Neural cell (in vitro differentiated cells): ENCODE measurements at regions not wholly inside any gene's neighbourhood (a gene's known extent, or its start where the extent isn't known, plus 50 kb on each side); places are given as distances from the start of the nearest gene placed in this dataset.

Experiments
- H2AFZ ChIP-seq: fragments of 200-600, 300-800 bp; sonication (generic), shearing (Covaris generic); 2 replicates; pipeline ENCODE4 v1.6.0; 2014; ENCODE audit warnings: low read depth, mild to moderate bottlenecking, antibody characterized with exemption, low read length, moderate library complexity
- H3F3A ChIP-seq: fragments of 200-600 bp; shearing (Covaris generic); 2 replicates; pipeline ENCODE4 v1.6.1; 2016; ENCODE audit warnings: mild to moderate bottlenecking, moderate library complexity, mixed read lengths, antibody characterized with exemption, low read length; ENCODE audit not compliant: insufficient read depth, poor library complexity, severe bottlenecking
- H3K27ac ChIP-seq: fragments of 200-600, 300-800 bp; sonication (generic), shearing (Covaris generic); 2 replicates; pipeline ENCODE4 v1.5.1; 2014; ENCODE audit warnings: mild to moderate bottlenecking, low read length, moderate library complexity
- H3K27me3 ChIP-seq: fragments of 300-800, 200-600 bp; sonication (generic), shearing (Covaris generic); 2 replicates; pipeline ENCODE4 v1.6.0; 2014; ENCODE audit warnings: mild to moderate bottlenecking, low read depth, low read length, moderate library complexity; ENCODE audit not compliant: insufficient read depth
- H3K36me3 ChIP-seq: fragments of 300-800, 200-600 bp; sonication (generic), shearing (Covaris generic); 2 replicates; pipeline ENCODE4 v1.5.1; 2014; ENCODE audit warnings: mild to moderate bottlenecking, antibody characterized with exemption, low read length, moderate library complexity; ENCODE audit not compliant: insufficient read depth
- H3K4me2 ChIP-seq: fragments of 300-800, 200-600 bp; sonication (generic), shearing (Covaris generic); 2 replicates; pipeline ENCODE4 v1.6.0; 2014; ENCODE audit warnings: mild to moderate bottlenecking, low read length
- H3K4me3 ChIP-seq: fragments of 300-800, 200-600 bp; sonication (generic), shearing (Covaris generic); 2 replicates; pipeline ENCODE4 v1.5.1; 2014; ENCODE audit warnings: mild to moderate bottlenecking, low read length, moderate library complexity
- H3K79me2 ChIP-seq: fragments of 200-600 bp; shearing (Covaris generic); replicated peaks from 2 replicates; pipeline ENCODE4 v1.6.0; 2014; ENCODE audit warnings: mild to moderate bottlenecking, low read length, moderate library complexity; ENCODE audit not compliant: insufficient read depth
- H3K9ac ChIP-seq: fragments of 300-800, 200-600 bp; sonication (generic), shearing (Covaris generic); 2 replicates; pipeline ENCODE4 v1.6.1; 2016; ENCODE audit warnings: mild to moderate bottlenecking, low read length, mixed read lengths
- H3K9me2 ChIP-seq: fragments of 200-600 bp; shearing (Covaris generic); 2 replicates; pipeline ENCODE4 v1.6.1; 2016; ENCODE audit warnings: mild to moderate bottlenecking, low read length, mixed read lengths; ENCODE audit not compliant: insufficient read depth
- H3K9me3 ChIP-seq: fragments of 200-600, 300-800 bp; sonication (generic), shearing (Covaris generic); 2 replicates; pipeline ENCODE4 v1.6.1; 2016; ENCODE audit warnings: mild to moderate bottlenecking, mixed run types, low read length, moderate library complexity, mixed read lengths
- H4K20me1 ChIP-seq: fragments of 200-600 bp; shearing (Covaris generic); 2 replicates; pipeline ENCODE4 v1.6.1; 2016; ENCODE audit warnings: mild to moderate bottlenecking, mixed run types; ENCODE audit not compliant: insufficient read depth
- CTCF ChIP-seq: fragments of 450-650 bp; IDR thresholded peaks from 2 replicates; pipeline ENCODE4 v1.5.1; 2014; ENCODE audit warnings: antibody characterized with exemption, mild to moderate bottlenecking, moderate library complexity; ENCODE audit not compliant: poor library complexity, severe bottlenecking
- EP300 ChIP-seq: fragments of 450-650 bp; conservative IDR thresholded peaks from 2 replicates; pipeline ENCODE4 v1.6.1; 2014; ENCODE audit warnings: antibody characterized with exemption, mild to moderate bottlenecking, moderate library complexity; ENCODE audit not compliant: poor library complexity, severe bottlenecking
- EZH2 ChIP-seq: fragments of 200-600, 300-800 bp; shearing (Covaris generic), sonication (generic); IDR thresholded peaks from 2 replicates; pipeline ENCODE4 v1.6.1; 2014; ENCODE audit warnings: antibody characterized with exemption, low read length, borderline replicate concordance, mild to moderate bottlenecking; ENCODE audit not compliant: insufficient read depth, poor library complexity, severe bottlenecking
- MXI1 ChIP-seq: fragments of 450-650 bp; conservative IDR thresholded peaks from 2 replicates; pipeline ENCODE4 v1.6.1; 2014; ENCODE audit warnings: antibody characterized with exemption, mild to moderate bottlenecking; ENCODE audit not compliant: poor library complexity, severe bottlenecking
- POLR2AphosphoS5 ChIP-seq: IDR thresholded peaks from 2 replicates; pipeline ENCODE4 v1.6.1; 2012
- RAD21 ChIP-seq: fragments of 450-650 bp; conservative IDR thresholded peaks from 2 replicates; pipeline ENCODE4 v1.6.1; 2014; ENCODE audit warnings: antibody characterized with exemption, mild to moderate bottlenecking, moderate library complexity
- SMC3 ChIP-seq: fragments of 450-650 bp; conservative IDR thresholded peaks from 2 replicates; pipeline ENCODE4 v1.6.1; 2014; ENCODE audit warnings: antibody characterized with exemption, mild to moderate bottlenecking, moderate library complexity; ENCODE audit not compliant: poor library complexity
- TAF1 ChIP-seq: IDR thresholded peaks from 2 replicates; pipeline ENCODE4 v1.6.1; 2012; ENCODE audit warnings: low read depth
- TF ChIP-seq, protein P1 (sequence below): IDR thresholded peaks from 2 replicates; pipeline ENCODE4 v1.6.1; 2012; ENCODE audit warnings: borderline replicate concordance

- no peak overlapping the region for H2AFZ ChIP-seq
These were observed 543.8 kb upstream of the NRP1 start for GRCh38 chr10:33878238-33878786.

GRCh38 chr10:33876584-33877400, 542.3 kb upstream of the NRP1 start:
- H3K9me3 ChIP-seq = no peaks in the 10 kb centered on the region
- no peak overlapping the region for H2AFZ ChIP-seq
- no peaks in the 10 kb centered on the region for H3K79me2 ChIP-seq
- no peak overlapping the region for H3K9ac ChIP-seq
- no peaks in the 10 kb centered on the region for H4K20me1 ChIP-seq
- H3K27ac ChIP-seq = no peak overlapping the region
- H3K27me3 ChIP-seq = no peaks in the 10 kb centered on the region
- H3K4me3 ChIP-seq = no peak overlapping the region
- no peaks in the 10 kb centered on the region for H3K9me2 ChIP-seq
- H3F3A ChIP-seq = no peaks in the 10 kb centered on the region
- no peak overlapping the region for H3K4me2 ChIP-seq
- H3K36me3 ChIP-seq = no peaks in the 10 kb centered on the region
- TF ChIP-seq POLR2AphosphoS5 (no peak), CTCF (no peak), MXI1 (no peak), EP300 (no peak), EZH2 (no peak), SMC3 (no peak), RAD21 (no peak), TAF1 (no peak)

More at GRCh38 chr10:33878238-33878786, 543.8 kb upstream of the NRP1 start:
- Histone ChIP-seq H3K36me3 (no peaks in the 10 kb centered on the region), H3K4me3 (no peak overlapping the region), H3K4me2 (no peak overlapping the region), H3K9me3 (no peaks in the 10 kb centered on the region), H4K20me1 (no peaks in the 10 kb centered on the region), H3K9me2 (no peaks in the 10 kb centered on the region), H3K27ac (no peak overlapping the region), H3K79me2 (no peaks in the 10 kb centered on the region), H3K9ac (no peak overlapping the region), H3K27me3 (no peaks in the 10 kb centered on the region), H3F3A (no peaks in the 10 kb centered on the region)
- TF ChIP-seq RAD21 (no peak), SMC3 (no peak), MXI1 (no peak), POLR2AphosphoS5 (no peak), CTCF (no peak), EP300 (no peak), TAF1 (no peak), EZH2 (no peak)
- TF ChIP-seq, protein P1, sequence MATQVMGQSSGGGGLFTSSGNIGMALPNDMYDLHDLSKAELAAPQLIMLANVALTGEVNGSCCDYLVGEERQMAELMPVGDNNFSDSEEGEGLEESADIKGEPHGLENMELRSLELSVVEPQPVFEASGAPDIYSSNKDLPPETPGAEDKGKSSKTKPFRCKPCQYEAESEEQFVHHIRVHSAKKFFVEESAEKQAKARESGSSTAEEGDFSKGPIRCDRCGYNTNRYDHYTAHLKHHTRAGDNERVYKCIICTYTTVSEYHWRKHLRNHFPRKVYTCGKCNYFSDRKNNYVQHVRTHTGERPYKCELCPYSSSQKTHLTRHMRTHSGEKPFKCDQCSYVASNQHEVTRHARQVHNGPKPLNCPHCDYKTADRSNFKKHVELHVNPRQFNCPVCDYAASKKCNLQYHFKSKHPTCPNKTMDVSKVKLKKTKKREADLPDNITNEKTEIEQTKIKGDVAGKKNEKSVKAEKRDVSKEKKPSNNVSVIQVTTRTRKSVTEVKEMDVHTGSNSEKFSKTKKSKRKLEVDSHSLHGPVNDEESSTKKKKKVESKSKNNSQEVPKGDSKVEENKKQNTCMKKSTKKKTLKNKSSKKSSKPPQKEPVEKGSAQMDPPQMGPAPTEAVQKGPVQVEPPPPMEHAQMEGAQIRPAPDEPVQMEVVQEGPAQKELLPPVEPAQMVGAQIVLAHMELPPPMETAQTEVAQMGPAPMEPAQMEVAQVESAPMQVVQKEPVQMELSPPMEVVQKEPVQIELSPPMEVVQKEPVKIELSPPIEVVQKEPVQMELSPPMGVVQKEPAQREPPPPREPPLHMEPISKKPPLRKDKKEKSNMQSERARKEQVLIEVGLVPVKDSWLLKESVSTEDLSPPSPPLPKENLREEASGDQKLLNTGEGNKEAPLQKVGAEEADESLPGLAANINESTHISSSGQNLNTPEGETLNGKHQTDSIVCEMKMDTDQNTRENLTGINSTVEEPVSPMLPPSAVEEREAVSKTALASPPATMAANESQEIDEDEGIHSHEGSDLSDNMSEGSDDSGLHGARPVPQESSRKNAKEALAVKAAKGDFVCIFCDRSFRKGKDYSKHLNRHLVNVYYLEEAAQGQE = no peak
